Nephron (organoid): ENCODE measurements at regions not wholly inside any gene's neighbourhood (a gene's known extent, or its start where the extent isn't known, plus 50 kb on each side); places are given as distances from the start of the nearest gene placed in this dataset.

Source experiments
- H3K27ac Mint-ChIP-seq, 3 experiments: 2 replicates each; pipeline ENCODE4 v1.8.0; 2020; ENCODE audit warnings: mixed read lengths in 3 of 3, mild to moderate bottlenecking in 2 of 3, moderate library complexity in 1 of 3
- H3K27me3 Mint-ChIP-seq: 2 replicates; pipeline ENCODE4 v1.8.0; 2021; ENCODE audit warnings: low read depth, mild to moderate bottlenecking, moderate library complexity, mixed read lengths
- H3K36me3 Mint-ChIP-seq: 2 replicates; pipeline ENCODE4 v1.8.0; 2020; ENCODE audit warnings: low read depth, mixed read lengths
- H3K4me1 Mint-ChIP-seq: 2 replicates; pipeline ENCODE4 v1.8.0; 2020; ENCODE audit warnings: mixed read lengths
- H3K4me3 Mint-ChIP-seq, 3 experiments: 2 replicates each; pipeline ENCODE4 v1.8.0; 2020; ENCODE audit warnings: mild to moderate bottlenecking in 3 of 3, mixed read lengths in 3 of 3, moderate library complexity in 2 of 3
- H3K9me3 Mint-ChIP-seq: 2 replicates; pipeline ENCODE4 v1.8.0; 2020; ENCODE audit warnings: mixed read lengths
- TF ChIP-seq, protein P1 (sequence below), 3 experiments: fragments of 200-600 bp; sonication (generic); IDR thresholded peaks; one replicate each; pipeline ENCODE4 v1.5.0; 2021; ENCODE audit warnings: antibody characterized with exemption in 3 of 3; ENCODE audit not compliant: unreplicated experiment in 3 of 3

DNA sequence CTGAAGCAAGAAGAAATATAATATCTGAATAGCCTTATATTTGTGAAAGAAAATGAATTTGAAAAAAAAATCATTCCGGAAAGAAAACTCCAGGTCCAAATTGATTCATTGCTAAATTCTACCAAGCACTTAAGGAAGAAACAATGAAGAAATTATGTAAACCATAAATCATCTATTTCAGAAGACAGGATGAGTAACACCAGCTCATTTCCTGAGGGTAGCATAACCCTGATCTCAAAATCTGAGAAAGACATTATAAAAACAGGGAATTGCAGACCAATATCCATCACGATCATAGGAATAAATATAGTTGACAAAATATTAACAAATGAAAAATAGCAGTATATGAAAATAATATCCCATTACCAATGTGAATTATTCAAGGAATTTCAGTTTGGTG, 70.1 kb upstream of the RAB18 start:
- H3K27ac Mint-ChIP-seq: no peak overlapping the region
- no peaks in the 10 kb centered on the region for H3K27me3 Mint-ChIP-seq
- no peaks in the 10 kb centered on the region for H3K4me1 Mint-ChIP-seq
- no peaks in the 10 kb centered on the region for H3K36me3 Mint-ChIP-seq
- TF ChIP-seq, protein P1, sequence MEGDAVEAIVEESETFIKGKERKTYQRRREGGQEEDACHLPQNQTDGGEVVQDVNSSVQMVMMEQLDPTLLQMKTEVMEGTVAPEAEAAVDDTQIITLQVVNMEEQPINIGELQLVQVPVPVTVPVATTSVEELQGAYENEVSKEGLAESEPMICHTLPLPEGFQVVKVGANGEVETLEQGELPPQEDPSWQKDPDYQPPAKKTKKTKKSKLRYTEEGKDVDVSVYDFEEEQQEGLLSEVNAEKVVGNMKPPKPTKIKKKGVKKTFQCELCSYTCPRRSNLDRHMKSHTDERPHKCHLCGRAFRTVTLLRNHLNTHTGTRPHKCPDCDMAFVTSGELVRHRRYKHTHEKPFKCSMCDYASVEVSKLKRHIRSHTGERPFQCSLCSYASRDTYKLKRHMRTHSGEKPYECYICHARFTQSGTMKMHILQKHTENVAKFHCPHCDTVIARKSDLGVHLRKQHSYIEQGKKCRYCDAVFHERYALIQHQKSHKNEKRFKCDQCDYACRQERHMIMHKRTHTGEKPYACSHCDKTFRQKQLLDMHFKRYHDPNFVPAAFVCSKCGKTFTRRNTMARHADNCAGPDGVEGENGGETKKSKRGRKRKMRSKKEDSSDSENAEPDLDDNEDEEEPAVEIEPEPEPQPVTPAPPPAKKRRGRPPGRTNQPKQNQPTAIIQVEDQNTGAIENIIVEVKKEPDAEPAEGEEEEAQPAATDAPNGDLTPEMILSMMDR (IDR thresholded peaks at IDR 0.05; ENCODE audit: unreplicated experiment in 3 of 3): no peak
- H3K4me3 Mint-ChIP-seq: no peak overlapping the region
- peaks cover 4% of the 10 kb centered on the region for H3K9me3 Mint-ChIP-seq

- Mint-ChIP-seq H3K4me1 (no peaks in the 10 kb centered on the region), H3K27ac (no peak overlapping the region), H3K27me3 (no peaks in the 10 kb centered on the region), H3K4me3 (no peak overlapping the region), H3K36me3 (no peaks in the 10 kb centered on the region), H3K9me3 (peaks cover 6% of the 10 kb centered on the region)
- TF ChIP-seq, protein P1 (IDR thresholded peaks at IDR 0.05; ENCODE audit: unreplicated experiment in 3 of 3): no peak
Observed at GRCh38 chr10:27426948-27427467, 77.1 kb upstream of the RAB18 start.

DNA sequence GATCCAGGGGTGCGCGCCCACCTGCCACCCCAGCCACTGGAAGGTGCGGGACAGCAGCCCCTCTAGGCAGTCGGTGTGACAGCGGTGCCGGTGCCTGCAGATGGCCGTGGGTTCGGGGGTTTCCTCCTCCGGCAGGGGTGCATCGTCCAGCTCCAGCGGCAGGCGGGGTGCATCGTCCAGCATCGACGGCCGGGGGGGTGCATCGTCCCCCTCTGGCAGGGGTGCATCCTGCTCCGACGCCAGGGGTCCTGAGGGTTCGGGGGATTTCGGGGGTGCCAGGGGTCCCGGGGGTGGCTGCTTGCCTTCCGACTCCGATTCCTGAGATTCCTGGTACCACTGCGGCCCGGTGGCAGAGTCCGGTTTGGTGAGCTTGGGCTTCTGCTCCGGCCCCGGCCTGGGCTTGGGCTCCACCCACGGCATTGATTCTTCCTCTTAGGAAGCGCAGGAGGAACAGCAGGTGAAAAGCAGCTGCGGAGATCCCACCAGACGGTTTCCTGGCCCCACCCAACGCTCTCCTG, 90.2 kb upstream of the RAB18 start:
- Mint-ChIP-seq H3K27ac (no peak overlapping the region), H3K27me3 (no peaks in the 10 kb centered on the region), H3K36me3 (no peaks in the 10 kb centered on the region), H3K4me3 (no peak overlapping the region), H3K4me1 (no peaks in the 10 kb centered on the region), H3K9me3 (no peaks in the 10 kb centered on the region)
- TF ChIP-seq, protein P1 (IDR thresholded peaks at IDR 0.05; ENCODE audit: unreplicated experiment in 3 of 3): no peak

- Mint-ChIP-seq H3K36me3 (no peaks in the 10 kb centered on the region), H3K27me3 (no peaks in the 10 kb centered on the region), H3K27ac (no peak overlapping the region), H3K9me3 (no peaks in the 10 kb centered on the region), H3K4me1 (no peaks in the 10 kb centered on the region), H3K4me3 (no peak overlapping the region)
- TF ChIP-seq, protein P1 (IDR thresholded peaks at IDR 0.05; ENCODE audit: unreplicated experiment in 3 of 3): no peak
Observed at GRCh38 chr10:27413387-27413786, 90.7 kb upstream of the RAB18 start.

GRCh38 chr10:27410153-27410552, 94.0 kb upstream of the RAB18 start:
- TF ChIP-seq, protein P1 (IDR thresholded peaks at IDR 0.05; ENCODE audit: unreplicated experiment in 3 of 3): no peak
- H3K9me3 Mint-ChIP-seq: no peaks in the 10 kb centered on the region
- H3K27me3 Mint-ChIP-seq: no peaks in the 10 kb centered on the region
- H3K27ac Mint-ChIP-seq: no peak overlapping the region
- no peaks in the 10 kb centered on the region for H3K4me1 Mint-ChIP-seq
- no peak overlapping the region for H3K4me3 Mint-ChIP-seq
- no peaks in the 10 kb centered on the region for H3K36me3 Mint-ChIP-seq

GRCh38 chr10:27407271-27407670, 96.8 kb upstream of the RAB18 start:
- Mint-ChIP-seq H3K27me3 (no peaks in the 10 kb centered on the region), H3K36me3 (no peaks in the 10 kb centered on the region)

More at GRCh38 chr10:27407271-27407670, 96.8 kb upstream of the RAB18 start:
- H3K4me3 Mint-ChIP-seq: no peak overlapping the region
- TF ChIP-seq, protein P1 (IDR thresholded peaks at IDR 0.05; ENCODE audit: unreplicated experiment in 3 of 3): no peak
- H3K4me1 Mint-ChIP-seq: no peaks in the 10 kb centered on the region
- H3K27ac Mint-ChIP-seq: no peak overlapping the region
- no peaks in the 10 kb centered on the region for H3K9me3 Mint-ChIP-seq
